HG03095 (cell line): ENCODE measurements at regions not wholly inside any gene's neighbourhood (a gene's known extent, or its start where the extent isn't known, plus 50 kb on each side); places are given as distances from the start of the nearest gene placed in this dataset.

Source experiments
- ATAC-seq: cut with Tn5 transposase; IDR thresholded peaks from one replicate; pipeline ENCODE4 v1.9.1; 2021; ENCODE audit warnings: moderate library complexity; ENCODE audit not compliant: unreplicated experiment

- ATAC-seq: no peak
Observed at GRCh38 chr3:103706671-103707070, 1271.9 kb downstream of the ZPLD1 start.

GRCh38 chr3:103711670-103712069 is 1276.9 kb downstream of the ZPLD1 start:
- no peak for ATAC-seq

- no peak for ATAC-seq
Observed at GRCh38 chr3:103712320-103713008, 1277.6 kb downstream of the ZPLD1 start.

- ATAC-seq: no peak
Observed at GRCh38 chr3:103729547-103729946, 1294.7 kb downstream of the ZPLD1 start.

- ATAC-seq: no peak
Observed at GRCh38 chr3:103730744-103731143, 1295.9 kb downstream of the ZPLD1 start.

DNA sequence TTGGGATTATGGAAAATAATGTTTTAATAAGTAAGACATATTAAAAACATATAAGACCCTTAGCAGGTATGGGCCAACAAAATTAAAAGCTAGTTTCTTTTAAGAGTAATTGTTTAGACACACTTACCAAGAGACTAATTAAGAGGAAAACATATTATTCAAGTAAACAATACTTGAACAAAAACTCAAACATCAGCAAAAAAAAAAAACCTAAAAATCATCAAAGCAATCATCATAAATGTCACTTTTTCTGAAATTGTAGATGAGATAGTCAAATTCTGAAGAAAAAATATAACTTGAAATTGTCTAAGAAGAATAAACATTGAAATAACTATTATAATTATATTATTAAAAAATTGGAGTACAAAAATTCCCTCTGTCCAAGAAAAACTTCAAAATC is 1318.2 kb downstream of the ZPLD1 start:
- no peak for ATAC-seq

GRCh38 chr3:103767635-103768034 is 1332.8 kb downstream of the ZPLD1 start:
- ATAC-seq: no peak

GRCh38 chr3:103785017-103785416 is 1350.2 kb downstream of the ZPLD1 start:
- no peak for ATAC-seq

- no peak for ATAC-seq
Observed at GRCh38 chr3:103785537-103785936, 1350.7 kb downstream of the ZPLD1 start.

GRCh38 chr3:103786296-103786695 is 1351.5 kb downstream of the ZPLD1 start:
- no peak for ATAC-seq

- ATAC-seq: no peak
Observed at GRCh38 chr3:103787164-103787871, 1352.5 kb downstream of the ZPLD1 start.

DNA sequence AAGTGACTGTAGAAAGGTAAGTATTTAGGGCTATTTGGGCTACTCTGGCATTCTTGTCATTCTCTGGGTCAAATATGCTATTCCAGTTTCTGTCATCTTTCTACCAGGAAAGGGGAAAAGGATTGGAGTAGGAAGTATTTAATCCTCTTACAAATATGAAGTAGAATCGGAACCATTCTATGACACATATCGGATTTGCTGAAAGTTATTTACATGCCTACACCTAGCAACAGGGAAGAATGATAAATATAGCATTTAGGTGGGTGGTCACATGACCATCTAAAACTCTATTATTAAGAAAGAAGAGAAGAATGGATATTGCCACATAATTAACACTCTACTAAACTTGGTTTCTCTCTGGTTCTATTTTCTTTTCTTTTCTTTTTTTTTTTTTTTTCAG is 1353.1 kb downstream of the ZPLD1 start:
- ATAC-seq: no peak

DNA sequence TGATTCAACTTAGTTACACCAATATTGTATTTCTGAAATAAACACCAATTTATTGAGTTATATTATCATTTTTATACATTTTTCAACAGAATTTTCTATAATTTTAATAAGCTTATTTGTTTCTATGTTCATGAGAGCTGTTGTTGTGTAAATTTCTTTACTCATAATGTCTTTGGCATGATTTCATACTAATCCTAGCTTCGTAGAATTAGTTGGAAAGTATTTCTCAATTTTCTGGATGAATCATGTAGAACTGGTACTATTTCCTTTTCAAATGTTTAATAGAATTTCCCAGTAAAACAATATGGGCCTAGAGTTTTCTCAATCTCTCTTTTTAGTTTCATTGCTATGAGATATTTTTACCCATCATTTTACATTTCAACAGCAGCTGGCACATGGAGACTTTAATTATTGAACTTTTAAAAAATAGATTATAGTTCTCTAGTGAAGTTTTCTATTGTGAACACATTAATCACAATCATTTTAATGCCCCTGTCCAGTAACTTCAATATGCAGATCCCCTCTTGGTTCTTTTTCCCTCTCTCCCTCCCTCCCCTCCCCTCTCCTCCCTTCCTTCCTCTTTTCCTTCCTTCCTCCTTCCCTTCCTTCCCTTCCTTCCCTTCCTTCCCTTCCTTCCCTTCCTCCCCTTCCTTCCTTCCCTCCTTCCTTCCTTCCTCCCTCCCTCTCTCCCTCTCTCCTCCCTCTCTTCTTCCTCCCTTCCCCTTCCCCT is 1357.1 kb downstream of the ZPLD1 start:
- ATAC-seq: no peak

GRCh38 chr3:103794656-103795055 is 1359.8 kb downstream of the ZPLD1 start:
- ATAC-seq: no peak

DNA sequence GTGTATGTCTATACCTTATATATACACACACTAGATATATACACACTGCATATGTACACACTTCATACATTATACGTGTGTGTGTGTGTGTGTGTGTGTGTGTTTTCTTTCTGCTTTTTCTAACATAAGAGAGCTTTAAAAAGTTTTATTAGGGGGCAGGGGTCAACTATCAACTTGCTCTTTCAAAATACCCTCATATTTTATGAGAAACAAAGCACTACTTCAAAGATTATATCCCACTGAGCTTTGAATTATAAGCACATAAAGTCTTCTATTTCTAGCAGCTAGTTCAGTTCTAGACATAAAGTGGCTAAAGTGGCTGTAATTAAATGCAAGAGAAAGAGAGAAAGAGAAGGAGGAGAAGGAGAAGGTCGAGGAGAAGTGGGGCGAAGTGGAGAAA is 1361.3 kb downstream of the ZPLD1 start:
- no peak for ATAC-seq

GRCh38 chr3:103803787-103804186 is 1369.0 kb downstream of the ZPLD1 start:
- ATAC-seq: no peak

GRCh38 chr3:103810167-103810566 is 1375.4 kb downstream of the ZPLD1 start:
- no peak for ATAC-seq

- no peak for ATAC-seq
Observed at GRCh38 chr3:103813955-103814354, 1379.1 kb downstream of the ZPLD1 start.

GRCh38 chr3:103818398-103818797 is 1383.6 kb downstream of the ZPLD1 start:
- ATAC-seq: no peak

GRCh38 chr3:103818800-103819199 is 1384.0 kb downstream of the ZPLD1 start:
- no peak for ATAC-seq

DNA sequence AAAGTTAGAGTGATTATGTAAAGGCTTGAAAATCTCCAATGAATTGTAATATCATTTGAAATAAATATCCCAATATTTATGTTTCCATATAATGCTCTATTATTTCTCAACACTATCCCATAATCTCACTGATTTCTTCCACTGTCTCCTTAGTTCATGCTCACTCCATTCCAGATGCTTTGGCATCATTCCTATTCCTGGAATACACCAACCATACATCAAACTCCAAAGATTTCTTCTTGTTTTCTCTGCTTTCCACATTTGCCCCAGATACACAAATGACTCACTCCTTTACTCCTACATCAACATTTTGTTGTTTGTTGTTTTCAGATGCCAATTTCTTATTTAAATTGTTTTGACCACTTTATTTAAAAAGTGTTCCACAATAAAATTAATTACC is 1390.8 kb downstream of the ZPLD1 start:
- ATAC-seq: no peak

GRCh38 chr3:103829723-103830326 is 1395.0 kb downstream of the ZPLD1 start:
- no peak for ATAC-seq
